Parathyroid adenoma (tissue), 2 donors: ENCODE measurements at regions not wholly inside any gene's neighbourhood (a gene's known extent, or its start where the extent isn't known, plus 50 kb on each side); places are given as distances from the start of the nearest gene placed in this dataset.

Experiments used
- H2AFZ ChIP-seq: fragments of 300-600 bp; sonication (generic); one replicate; pipeline ENCODE4 v1.7.0; 2017; ENCODE audit warnings: antibody characterized with exemption, mild to moderate bottlenecking
- H3K27ac ChIP-seq: fragments of 300-600 bp; sonication (generic); one replicate; pipeline ENCODE4 v1.7.0; 2017
- H3K27me3 ChIP-seq: fragments of 300-600 bp; sonication (generic); one replicate; pipeline ENCODE4 v1.7.0; 2017; ENCODE audit warnings: low read length; ENCODE audit not compliant: control insufficient read depth, insufficient read depth
- H3K36me3 ChIP-seq: fragments of 300-600 bp; sonication (generic); one replicate; pipeline ENCODE4 v1.7.0; 2017; ENCODE audit warnings: low read length; ENCODE audit not compliant: control insufficient read depth, insufficient read depth
- H3K4me1 ChIP-seq: fragments of 300-600 bp; sonication (generic); one replicate; pipeline ENCODE4 v1.7.0; 2017; ENCODE audit warnings: control low read depth
- H3K4me2 ChIP-seq: fragments of 300-600 bp; sonication (generic); one replicate; pipeline ENCODE4 v1.7.0; 2017; ENCODE audit warnings: low read length
- H3K4me3 ChIP-seq: fragments of 300-600 bp; sonication (generic); one replicate; pipeline ENCODE4 v1.7.0; 2017; ENCODE audit warnings: low read depth, low read length
- H3K79me2 ChIP-seq: fragments of 300-600 bp; sonication (generic); one replicate; pipeline ENCODE4 v1.7.0; 2017; ENCODE audit warnings: control low read depth
- H3K9ac ChIP-seq: fragments of 300-600 bp; sonication (generic); one replicate; pipeline ENCODE4 v1.7.0; 2017; ENCODE audit warnings: mild to moderate bottlenecking
- H3K9me3 ChIP-seq: fragments of 300-600 bp; sonication (generic); one replicate; pipeline ENCODE4 v1.7.0; 2017; ENCODE audit warnings: low read length; ENCODE audit not compliant: control insufficient read depth
- TF ChIP-seq, protein P1 (sequence below): fragments of 300-600 bp; sonication (generic); IDR thresholded peaks from one replicate; pipeline ENCODE4 v1.7.0; 2017; ENCODE audit warnings: antibody characterized with exemption, mild to moderate bottlenecking
- donor health status: primary hyperparathyroidism.

- no peaks in the 10 kb centered on the region for H3K9me3 ChIP-seq
- no peaks in the 10 kb centered on the region for H3K36me3 ChIP-seq
- H3K4me2 ChIP-seq = no peak overlapping the region
- no peaks in the 10 kb centered on the region for H3K27me3 ChIP-seq
- no peak overlapping the region for H3K27ac ChIP-seq
- no peak overlapping the region for H3K9ac ChIP-seq
- no peaks in the 10 kb centered on the region for H3K79me2 ChIP-seq
- H3K4me1 ChIP-seq = no peaks in the 10 kb centered on the region
- H3K4me3 ChIP-seq = no peak overlapping the region
- TF ChIP-seq, protein P1, sequence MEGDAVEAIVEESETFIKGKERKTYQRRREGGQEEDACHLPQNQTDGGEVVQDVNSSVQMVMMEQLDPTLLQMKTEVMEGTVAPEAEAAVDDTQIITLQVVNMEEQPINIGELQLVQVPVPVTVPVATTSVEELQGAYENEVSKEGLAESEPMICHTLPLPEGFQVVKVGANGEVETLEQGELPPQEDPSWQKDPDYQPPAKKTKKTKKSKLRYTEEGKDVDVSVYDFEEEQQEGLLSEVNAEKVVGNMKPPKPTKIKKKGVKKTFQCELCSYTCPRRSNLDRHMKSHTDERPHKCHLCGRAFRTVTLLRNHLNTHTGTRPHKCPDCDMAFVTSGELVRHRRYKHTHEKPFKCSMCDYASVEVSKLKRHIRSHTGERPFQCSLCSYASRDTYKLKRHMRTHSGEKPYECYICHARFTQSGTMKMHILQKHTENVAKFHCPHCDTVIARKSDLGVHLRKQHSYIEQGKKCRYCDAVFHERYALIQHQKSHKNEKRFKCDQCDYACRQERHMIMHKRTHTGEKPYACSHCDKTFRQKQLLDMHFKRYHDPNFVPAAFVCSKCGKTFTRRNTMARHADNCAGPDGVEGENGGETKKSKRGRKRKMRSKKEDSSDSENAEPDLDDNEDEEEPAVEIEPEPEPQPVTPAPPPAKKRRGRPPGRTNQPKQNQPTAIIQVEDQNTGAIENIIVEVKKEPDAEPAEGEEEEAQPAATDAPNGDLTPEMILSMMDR = no peak
- H2AFZ ChIP-seq = no peak overlapping the region
Observed at GRCh38 chr5:5765066-5765850, 342.8 kb downstream of the ICE1 start.

- Histone ChIP-seq H3K9me3 (no peaks in the 10 kb centered on the region), H3K36me3 (no peaks in the 10 kb centered on the region), H3K4me2 (no peak overlapping the region), H3K27me3 (no peaks in the 10 kb centered on the region), H3K27ac (no peak overlapping the region), H3K4me3 (no peak overlapping the region), H3K9ac (no peak overlapping the region), H3K4me1 (no peaks in the 10 kb centered on the region), H3K79me2 (no peaks in the 10 kb centered on the region), H2AFZ (no peak overlapping the region)
- TF ChIP-seq, protein P1 = no peak
Observed at GRCh38 chr5:5764246-5764645, 341.8 kb downstream of the ICE1 start.

DNA sequence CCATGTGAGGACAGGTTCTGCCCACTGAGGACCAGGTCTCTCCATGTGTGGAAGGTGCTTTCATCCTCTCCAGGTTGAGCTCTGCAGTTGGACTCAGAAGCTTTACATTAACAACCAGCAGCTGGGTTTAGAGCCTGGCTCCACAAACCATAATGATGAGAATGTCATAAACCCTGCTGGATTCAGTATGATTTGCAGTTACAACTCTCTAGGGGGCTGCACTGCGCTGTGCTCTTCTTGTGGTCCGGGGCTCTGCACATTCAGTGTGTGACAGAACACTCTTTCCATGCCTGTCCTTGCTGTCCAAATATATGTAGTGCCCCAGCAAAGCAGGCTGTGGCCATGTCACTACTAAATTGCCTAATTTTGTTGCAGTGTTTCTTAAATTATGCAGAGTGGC lies 334.3 kb downstream of the ICE1 start:
- no peak overlapping the region for H3K4me2 ChIP-seq
- no peak overlapping the region for H3K4me3 ChIP-seq
- no peaks in the 10 kb centered on the region for H3K36me3 ChIP-seq
- no peak overlapping the region for H3K27ac ChIP-seq
- no peaks in the 10 kb centered on the region for H3K4me1 ChIP-seq
- no peaks in the 10 kb centered on the region for H3K27me3 ChIP-seq
- TF ChIP-seq, protein P1 = no peak
- no peak overlapping the region for H3K9ac ChIP-seq
- no peak overlapping the region for H2AFZ ChIP-seq
- H3K79me2 ChIP-seq = no peaks in the 10 kb centered on the region
- no peaks in the 10 kb centered on the region for H3K9me3 ChIP-seq

GRCh38 chr5:5755888-5756287 lies 333.4 kb downstream of the ICE1 start:
- H3K4me2 ChIP-seq = no peak overlapping the region
- H3K27me3 ChIP-seq = no peaks in the 10 kb centered on the region
- TF ChIP-seq, protein P1 = no peak
- H2AFZ ChIP-seq = no peak overlapping the region
- no peak overlapping the region for H3K4me3 ChIP-seq
- no peak overlapping the region for H3K9ac ChIP-seq
- H3K36me3 ChIP-seq = no peaks in the 10 kb centered on the region
- no peak overlapping the region for H3K27ac ChIP-seq
- H3K79me2 ChIP-seq = no peaks in the 10 kb centered on the region
- no peaks in the 10 kb centered on the region for H3K9me3 ChIP-seq
- H3K4me1 ChIP-seq = no peaks in the 10 kb centered on the region

DNA sequence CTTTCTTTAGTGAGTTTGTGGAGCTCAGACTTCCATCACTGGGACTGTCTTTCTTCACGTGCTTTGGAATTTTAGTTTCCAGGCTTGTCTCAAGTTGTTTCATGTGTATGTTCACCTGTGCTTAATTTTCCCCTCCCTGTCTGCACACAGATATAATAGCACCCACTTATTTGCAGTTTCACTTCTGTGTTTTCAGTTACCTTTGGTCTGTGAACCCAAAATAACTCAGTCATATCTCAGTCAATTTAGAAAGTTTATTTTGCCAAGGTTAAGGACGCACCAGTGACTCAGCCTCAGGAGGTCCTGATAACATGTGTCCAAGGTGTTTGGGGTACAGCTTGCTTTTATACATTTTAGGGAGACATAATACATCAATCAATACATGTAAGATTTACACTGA lies 330.4 kb downstream of the ICE1 start:
- no peak overlapping the region for H3K27ac ChIP-seq
- no peaks in the 10 kb centered on the region for H3K4me1 ChIP-seq
- H3K36me3 ChIP-seq = no peaks in the 10 kb centered on the region
- no peaks in the 10 kb centered on the region for H3K27me3 ChIP-seq
- no peak overlapping the region for H3K4me3 ChIP-seq
- no peak overlapping the region for H3K9ac ChIP-seq
- no peak overlapping the region for H3K4me2 ChIP-seq
- H2AFZ ChIP-seq = no peak overlapping the region
- TF ChIP-seq, protein P1 = no peak
- H3K9me3 ChIP-seq = no peaks in the 10 kb centered on the region
- no peaks in the 10 kb centered on the region for H3K79me2 ChIP-seq
